PFSK-1 (cell line): ENCODE measurements at regions not wholly inside any gene's neighbourhood (a gene's known extent, or its start where the extent isn't known, plus 50 kb on each side); places are given as distances from the start of the nearest gene placed in this dataset.

ENCODE experiments used
- FOXP2 ChIP-seq: optimal IDR thresholded peaks from 2 replicates; pipeline ENCODE3; 2011; ENCODE audit warnings: borderline replicate concordance, control low read depth, inconsistent platforms; ENCODE audit not compliant: insufficient read depth; ENCODE audit errors: extremely low read length, extremely low read depth
- POLR2AphosphoS5 ChIP-seq: IDR thresholded peaks from 2 replicates; pipeline ENCODE4 v1.6.1; 2012; ENCODE audit warnings: low read depth, mild to moderate bottlenecking, control low read depth, low read length, moderate library complexity
- SIN3A ChIP-seq: IDR thresholded peaks from 2 replicates; pipeline ENCODE4 v1.6.1; 2012; ENCODE audit warnings: mild to moderate bottlenecking, low read length, moderate library complexity, borderline replicate concordance; ENCODE audit not compliant: insufficient read depth
- TAF1 ChIP-seq: IDR thresholded peaks from 2 replicates; pipeline ENCODE4 v1.6.1; 2012; ENCODE audit warnings: low read length, control low read depth, borderline replicate concordance; ENCODE audit not compliant: insufficient read depth
- TF ChIP-seq, protein P1 (sequence below), 2 experiments: IDR thresholded peaks; 2 replicates each; pipeline versions ENCODE4 v1.6.1 to v1.8.0; 2011 to 2012; ENCODE audit warnings: low read depth in 2 of 2, low read length in 2 of 2, control low read depth in 1 of 2, inconsistent platforms in 1 of 2, mild to moderate bottlenecking in 1 of 2, moderate library complexity in 1 of 2; ENCODE audit not compliant: insufficient read depth in 1 of 2

DNA sequence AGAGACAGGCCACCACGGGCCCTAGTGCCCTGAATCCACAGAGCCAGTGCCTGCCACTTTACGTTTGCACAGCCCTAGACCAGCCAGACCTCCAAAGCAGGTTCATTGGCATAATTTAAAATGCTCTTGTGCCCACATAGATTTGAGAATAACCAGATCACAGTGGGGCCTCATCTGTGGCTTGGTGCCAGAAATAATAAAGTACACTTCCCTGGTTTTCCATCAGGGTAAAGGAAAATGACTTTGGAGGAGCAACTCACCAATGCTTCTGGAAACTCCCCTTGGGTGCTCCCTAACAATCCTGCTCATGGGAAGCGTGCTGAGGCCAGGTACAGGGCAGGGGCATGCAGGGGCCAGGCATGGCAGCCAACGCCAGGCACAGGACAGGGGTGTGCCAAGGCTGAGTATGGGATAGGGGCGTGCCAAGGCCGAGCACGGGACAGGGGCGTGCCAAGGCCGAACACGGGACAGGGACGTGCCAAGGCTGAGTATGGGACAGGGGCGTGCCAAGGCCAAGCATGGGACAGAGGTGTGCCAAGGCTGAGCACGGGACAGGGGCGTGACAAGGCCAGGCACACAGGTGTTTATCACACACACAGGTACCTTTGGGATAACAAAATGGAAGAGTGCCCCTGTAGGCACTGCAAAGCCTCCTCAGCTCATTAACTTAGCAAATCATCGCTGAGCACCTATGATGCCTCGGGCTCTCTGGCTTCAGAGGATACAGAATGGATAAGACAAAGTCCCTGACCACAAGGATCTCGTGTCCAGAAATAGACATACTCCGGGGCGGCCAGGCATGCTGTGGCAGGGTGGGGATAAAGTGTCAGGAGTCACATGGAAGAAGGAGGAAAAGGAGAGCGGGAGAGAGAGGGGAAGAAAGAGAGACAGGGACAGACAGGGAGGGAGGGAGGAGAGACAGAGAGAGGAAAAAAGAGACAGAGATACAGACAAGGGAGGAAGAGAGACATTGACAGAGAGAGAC lies 334.7 kb downstream of the EIPR1 start:
- no peak for TF ChIP-seq TAF1
- TF ChIP-seq SIN3A: no peak
- TF ChIP-seq FOXP2: no peak
- TF ChIP-seq, protein P1, sequence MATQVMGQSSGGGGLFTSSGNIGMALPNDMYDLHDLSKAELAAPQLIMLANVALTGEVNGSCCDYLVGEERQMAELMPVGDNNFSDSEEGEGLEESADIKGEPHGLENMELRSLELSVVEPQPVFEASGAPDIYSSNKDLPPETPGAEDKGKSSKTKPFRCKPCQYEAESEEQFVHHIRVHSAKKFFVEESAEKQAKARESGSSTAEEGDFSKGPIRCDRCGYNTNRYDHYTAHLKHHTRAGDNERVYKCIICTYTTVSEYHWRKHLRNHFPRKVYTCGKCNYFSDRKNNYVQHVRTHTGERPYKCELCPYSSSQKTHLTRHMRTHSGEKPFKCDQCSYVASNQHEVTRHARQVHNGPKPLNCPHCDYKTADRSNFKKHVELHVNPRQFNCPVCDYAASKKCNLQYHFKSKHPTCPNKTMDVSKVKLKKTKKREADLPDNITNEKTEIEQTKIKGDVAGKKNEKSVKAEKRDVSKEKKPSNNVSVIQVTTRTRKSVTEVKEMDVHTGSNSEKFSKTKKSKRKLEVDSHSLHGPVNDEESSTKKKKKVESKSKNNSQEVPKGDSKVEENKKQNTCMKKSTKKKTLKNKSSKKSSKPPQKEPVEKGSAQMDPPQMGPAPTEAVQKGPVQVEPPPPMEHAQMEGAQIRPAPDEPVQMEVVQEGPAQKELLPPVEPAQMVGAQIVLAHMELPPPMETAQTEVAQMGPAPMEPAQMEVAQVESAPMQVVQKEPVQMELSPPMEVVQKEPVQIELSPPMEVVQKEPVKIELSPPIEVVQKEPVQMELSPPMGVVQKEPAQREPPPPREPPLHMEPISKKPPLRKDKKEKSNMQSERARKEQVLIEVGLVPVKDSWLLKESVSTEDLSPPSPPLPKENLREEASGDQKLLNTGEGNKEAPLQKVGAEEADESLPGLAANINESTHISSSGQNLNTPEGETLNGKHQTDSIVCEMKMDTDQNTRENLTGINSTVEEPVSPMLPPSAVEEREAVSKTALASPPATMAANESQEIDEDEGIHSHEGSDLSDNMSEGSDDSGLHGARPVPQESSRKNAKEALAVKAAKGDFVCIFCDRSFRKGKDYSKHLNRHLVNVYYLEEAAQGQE (IDR thresholded peaks at IDR 0.05; ENCODE audit: insufficient read depth in 1 of 2, low read depth in 2 of 2, low read length in 2 of 2): no peak
- TF ChIP-seq POLR2AphosphoS5: no peak

DNA sequence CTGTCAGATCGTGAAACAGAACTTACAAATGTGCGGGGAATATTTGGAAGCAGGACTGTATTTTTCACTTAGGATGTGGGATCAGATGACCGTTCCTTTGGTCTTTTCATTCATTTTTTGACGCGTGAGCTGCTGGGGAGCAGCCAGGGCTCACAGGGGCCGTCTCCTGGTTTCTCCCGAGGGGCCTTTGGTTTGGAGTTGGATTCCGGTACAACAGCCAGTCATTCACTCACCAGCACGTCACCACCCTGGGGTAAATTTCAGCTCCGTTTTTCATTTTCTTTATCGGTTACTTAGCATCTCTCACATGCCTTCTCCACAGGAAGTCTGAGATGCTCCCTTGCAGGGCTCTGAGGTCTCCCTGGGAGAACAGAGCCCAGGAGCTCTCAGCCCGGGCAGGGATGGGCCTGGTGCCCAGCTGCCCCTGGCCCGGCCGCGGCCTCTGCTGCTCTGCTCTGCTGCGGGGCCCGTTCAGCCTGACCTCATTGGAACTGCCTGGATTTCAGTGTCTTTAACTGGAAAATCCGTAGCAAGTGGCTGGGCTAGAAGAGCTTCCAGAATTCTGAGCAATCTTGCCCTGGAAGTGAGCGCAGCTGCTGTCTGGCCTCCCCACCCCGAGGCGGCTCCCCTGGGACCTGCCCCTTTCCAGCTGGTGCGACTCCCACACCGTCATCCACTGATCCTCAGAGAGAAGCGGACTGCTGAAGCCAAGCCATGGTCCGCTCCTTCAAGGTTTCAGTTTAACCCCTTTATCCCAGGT lies 335.6 kb downstream of the EIPR1 start:
- TF ChIP-seq, protein P1 (IDR thresholded peaks at IDR 0.05; ENCODE audit: insufficient read depth in 1 of 2, low read depth in 2 of 2, low read length in 2 of 2): no peak
- TF ChIP-seq TAF1 (no peak), POLR2AphosphoS5 (no peak), SIN3A (no peak), FOXP2 (no peak)

DNA sequence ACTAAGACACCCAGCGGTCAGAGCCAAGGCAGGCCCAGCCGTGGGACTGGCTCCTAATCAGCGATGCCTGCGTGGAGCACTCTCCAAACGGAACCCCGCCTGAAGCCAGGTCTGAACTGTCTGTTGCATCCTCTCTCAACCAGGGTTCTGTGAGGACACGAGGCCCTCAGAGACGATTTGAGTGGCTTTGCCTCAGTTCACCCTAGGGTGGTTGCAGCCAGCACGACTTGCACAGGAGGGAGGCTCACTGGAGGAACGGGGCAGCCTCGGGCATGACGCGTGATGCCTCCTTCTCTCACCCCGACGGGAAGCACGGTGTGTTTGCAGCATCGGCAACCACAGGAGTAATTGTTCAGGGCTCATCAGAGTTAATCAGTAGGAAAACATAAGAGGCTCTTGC lies 336.4 kb downstream of the EIPR1 start:
- TF ChIP-seq, protein P1 (IDR thresholded peaks at IDR 0.05; ENCODE audit: insufficient read depth in 1 of 2, low read depth in 2 of 2, low read length in 2 of 2): no peak
- TF ChIP-seq SIN3A (no peak), TAF1 (no peak), FOXP2 (no peak), POLR2AphosphoS5 (no peak)

DNA sequence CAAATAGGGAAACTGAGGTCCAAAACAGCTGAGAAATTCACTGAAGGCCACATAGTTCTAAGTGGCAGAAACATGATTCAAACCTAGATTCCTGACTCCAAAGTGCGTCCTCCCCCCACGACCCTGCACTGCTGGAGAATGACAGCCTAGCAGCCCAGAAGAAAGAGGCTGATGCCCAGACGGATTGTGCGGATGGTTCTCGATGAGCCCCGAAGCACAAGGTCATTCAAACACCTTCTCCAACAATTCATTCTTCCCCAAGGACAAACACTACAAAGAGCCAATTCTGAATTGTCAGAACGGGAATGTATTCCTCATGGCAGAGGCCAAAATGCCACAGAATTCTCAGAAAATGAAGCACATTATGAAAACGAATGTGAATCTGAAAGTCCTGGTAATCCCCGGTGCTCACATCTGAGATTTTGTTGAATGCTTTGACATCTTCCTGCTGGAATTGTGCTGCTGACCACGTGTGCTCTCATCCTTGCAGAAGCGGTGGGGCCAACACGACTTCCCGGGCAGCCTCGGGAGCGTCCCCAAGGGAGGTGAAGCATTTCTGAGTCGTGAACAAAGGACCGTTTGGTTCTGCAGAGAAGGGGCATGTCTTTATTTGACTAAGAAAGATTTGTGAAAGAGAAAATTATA lies 337.0 kb downstream of the EIPR1 start:
- TF ChIP-seq TAF1 (no peak), FOXP2 (no peak), SIN3A (no peak)
- TF ChIP-seq, protein P1 (IDR thresholded peaks at IDR 0.05; ENCODE audit: insufficient read depth in 1 of 2, low read depth in 2 of 2, low read length in 2 of 2): no peak
